Neural progenitor cell (in vitro differentiated cells): ENCODE measurements at regions not wholly inside any gene's neighbourhood (a gene's known extent, or its start where the extent isn't known, plus 50 kb on each side); places are given as distances from the start of the nearest gene placed in this dataset.
A peak's percentile ranks its signal among the peaks of the same experiment; 100 is the strongest.
"Not testable (repeated sequence)": the region's sequence is repeated elsewhere in the genome, so short reads cannot be mapped to it uniquely, and the experiment has no call there.

Experiments
- DNase-seq: peaks from one replicate; pipeline ENCODE4 v3.0.0-alpha.2; 2016; ENCODE audit warnings: low spot score
- H2AFZ ChIP-seq: fragments of 200-600 bp; sonication (generic); replicated peaks from 2 replicates; pipeline ENCODE4 v1.6.1; 2016; ENCODE audit warnings: antibody characterized with exemption
- H3F3A ChIP-seq: fragments of 200-600 bp; sonication (generic); 2 replicates; pipeline ENCODE4 v1.6.1; 2016; ENCODE audit warnings: antibody characterized with exemption, low read depth
- H3K27ac ChIP-seq: fragments of 200-600 bp; sonication (generic); 2 replicates; pipeline ENCODE4 v1.5.1; 2016; ENCODE audit warnings: mild to moderate bottlenecking
- H3K27me3 ChIP-seq: fragments of 200-600 bp; sonication (generic); 2 replicates; pipeline ENCODE4 v1.6.1; 2016; ENCODE audit warnings: mild to moderate bottlenecking, moderate library complexity
- H3K36me3 ChIP-seq: fragments of 200-600 bp; sonication (generic); 2 replicates; pipeline ENCODE4 v1.5.1; 2016
- H3K4me1 ChIP-seq: fragments of 200-600 bp; sonication (generic); 2 replicates; pipeline ENCODE4 v1.6.1; 2016; ENCODE audit warnings: mixed run types
- H3K4me2 ChIP-seq: fragments of 200-600 bp; sonication (generic); 2 replicates; pipeline ENCODE4 v1.6.1; 2016
- H3K4me3 ChIP-seq: fragments of 200-600 bp; sonication (generic); 2 replicates; pipeline ENCODE4 v1.5.1; 2016
- H3K79me2 ChIP-seq: fragments of 200-600 bp; sonication (generic); 2 replicates; pipeline ENCODE4 v1.6.1; 2016; ENCODE audit warnings: low read depth
- H3K9ac ChIP-seq: fragments of 200-600 bp; sonication (generic); 2 replicates; pipeline ENCODE4 v1.6.1; 2016
- H3K9me3 ChIP-seq: fragments of 200-600 bp; sonication (generic); 2 replicates; pipeline ENCODE4 v1.5.1; 2016; ENCODE audit warnings: low read depth
- H4K20me1 ChIP-seq: fragments of 200-600 bp; sonication (generic); 2 replicates; pipeline ENCODE4 v1.6.1; 2016; ENCODE audit warnings: low read depth
- H3K27ac Mint-ChIP-seq: 3 replicates; pipeline ENCODE4 v1.8.0; 2021; ENCODE audit warnings: mixed read lengths
- H3K27me3 Mint-ChIP-seq: 2 replicates; pipeline ENCODE4 v1.8.0; 2022; ENCODE audit warnings: low read depth, mild to moderate bottlenecking, inconsistent platforms, moderate library complexity, mixed read lengths; ENCODE audit not compliant: insufficient read depth
- H3K36me3 Mint-ChIP-seq: 3 replicates; pipeline ENCODE4 v1.8.0; 2021; ENCODE audit warnings: mixed read lengths
- H3K4me1 Mint-ChIP-seq: 3 replicates; pipeline ENCODE4 v1.8.0; 2021; ENCODE audit warnings: mixed read lengths
- H3K4me3 Mint-ChIP-seq: 3 replicates; pipeline ENCODE4 v1.8.0; 2021; ENCODE audit warnings: mild to moderate bottlenecking, moderate library complexity, mixed read lengths
- H3K9me3 Mint-ChIP-seq: 3 replicates; pipeline ENCODE4 v1.8.0; 2020; ENCODE audit warnings: mixed read lengths
- CTCF ChIP-seq: fragments of 200-600 bp; sonication (generic); IDR thresholded peaks from 2 replicates; pipeline ENCODE4 v1.5.1; 2017; ENCODE audit warnings: antibody characterized with exemption, mild to moderate bottlenecking
- EZH2 ChIP-seq: fragments of 200-600 bp; sonication (generic); IDR thresholded peaks from 2 replicates; pipeline ENCODE4 v1.6.1; 2017; ENCODE audit warnings: antibody characterized with exemption, mild to moderate bottlenecking, moderate library complexity
- EZH2phosphoT487 ChIP-seq: fragments of 200-600 bp; sonication (generic); IDR thresholded peaks from 2 replicates; pipeline ENCODE4 v1.6.1; 2017; ENCODE audit warnings: antibody characterized with exemption

DNA sequence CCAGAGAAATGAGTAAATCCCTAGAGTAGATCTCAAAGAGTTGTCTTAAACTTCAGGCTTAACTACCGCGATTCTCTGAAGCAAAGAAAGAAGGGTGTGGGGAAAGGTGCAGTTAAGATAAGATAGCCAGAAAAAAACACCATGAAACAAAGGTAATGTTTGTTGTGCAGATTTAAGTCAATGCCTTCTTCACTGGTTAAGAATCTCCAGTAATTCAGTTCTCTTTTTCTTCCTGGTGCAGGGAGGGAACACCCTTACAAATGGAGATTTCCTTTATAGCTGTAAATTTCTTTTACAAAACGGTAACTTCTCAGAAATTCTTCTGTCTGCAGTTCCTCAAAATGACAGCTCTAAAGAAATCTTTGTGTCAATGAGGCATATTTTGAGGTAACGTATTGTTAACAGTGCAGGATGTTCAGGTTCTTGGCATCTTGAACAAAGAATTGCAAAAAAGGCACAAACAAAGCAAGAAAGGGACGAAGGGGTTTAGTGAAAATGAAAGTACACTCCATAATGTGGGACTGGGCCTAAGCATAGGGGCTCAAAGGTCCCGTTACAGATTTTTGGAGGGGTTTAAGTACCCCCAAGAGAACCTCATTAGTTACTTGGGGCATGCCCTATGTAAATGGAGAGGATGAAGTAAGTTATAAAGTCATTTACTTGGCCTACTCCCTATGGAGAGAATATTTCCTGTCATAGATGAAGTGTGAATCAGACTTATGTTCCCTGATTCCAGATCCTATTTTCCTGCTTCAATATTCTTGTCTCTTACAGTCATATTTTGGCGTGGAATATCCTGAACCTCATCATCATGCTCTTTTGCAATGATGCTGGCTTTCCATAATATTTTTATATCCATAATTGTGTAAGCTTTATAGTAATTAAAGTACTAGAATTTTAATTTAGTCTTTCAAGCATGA, 492.0 kb downstream of the PCDH11X start:
- no peaks in the 10 kb centered on the region for H3K4me1 Mint-ChIP-seq
- DNase-seq, result no peak
- Histone ChIP-seq H3K27me3 (no peaks in the 10 kb centered on the region), H3K4me2 (peak overlapping the region; percentile 11), H3K4me1 (peaks cover 11% of the 10 kb centered on the region), H3F3A (peaks cover 10% of the 10 kb centered on the region), H2AFZ (peak overlapping the region; percentile 73), H3K9me3 (no peaks in the 10 kb centered on the region), H3K79me2 (no peaks in the 10 kb centered on the region), H3K4me3 (no peak overlapping the region), H3K9ac (no peak overlapping the region), H3K27ac (no peak overlapping the region), H3K36me3 (no peaks in the 10 kb centered on the region), H4K20me1 (no peaks in the 10 kb centered on the region)
- peaks cover 2% of the 10 kb centered on the region for H3K9me3 Mint-ChIP-seq
- no peaks in the 10 kb centered on the region for H3K36me3 Mint-ChIP-seq
- no peak overlapping the region for H3K4me3 Mint-ChIP-seq
- no peaks in the 10 kb centered on the region for H3K27me3 Mint-ChIP-seq
- TF ChIP-seq EZH2, result no peak
- TF ChIP-seq EZH2phosphoT487, result no peak
- no peak for TF ChIP-seq CTCF
- no peak overlapping the region for H3K27ac Mint-ChIP-seq

DNA sequence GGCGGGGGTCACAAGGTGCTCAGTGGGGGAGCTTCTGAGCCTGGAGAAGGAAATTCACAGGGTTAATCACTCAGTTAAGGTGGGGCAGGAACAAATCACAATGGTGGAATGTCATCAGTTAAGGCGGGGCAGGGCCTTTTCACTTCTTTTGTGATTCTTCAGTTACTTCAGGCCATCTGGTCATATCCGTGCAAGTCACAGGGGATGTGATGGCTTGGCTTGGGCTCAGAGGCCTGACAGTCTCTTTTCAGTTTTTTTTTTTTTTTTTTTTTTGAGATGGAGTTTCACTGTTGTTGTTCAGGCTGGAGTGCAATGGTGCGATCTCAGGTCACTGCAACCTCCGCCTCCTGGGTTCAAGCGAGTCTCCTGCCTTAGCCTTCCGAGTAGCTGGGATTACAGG, 499.4 kb downstream of the PCDH11X start:
- not testable (repeated sequence) for H3K4me3 ChIP-seq, H3K4me2 ChIP-seq, H3K27me3 ChIP-seq, H3K36me3 ChIP-seq, H3K36me3 Mint-ChIP-seq, H3K27me3 Mint-ChIP-seq, H3K4me1 Mint-ChIP-seq, H3K4me1 ChIP-seq, H2AFZ ChIP-seq, H3K9me3 ChIP-seq, H3K27ac ChIP-seq, H3K27ac Mint-ChIP-seq, H3K9me3 Mint-ChIP-seq, H3K79me2 ChIP-seq, DNase-seq, H3F3A ChIP-seq, H3K4me3 Mint-ChIP-seq, H4K20me1 ChIP-seq, H3K9ac ChIP-seq

DNA sequence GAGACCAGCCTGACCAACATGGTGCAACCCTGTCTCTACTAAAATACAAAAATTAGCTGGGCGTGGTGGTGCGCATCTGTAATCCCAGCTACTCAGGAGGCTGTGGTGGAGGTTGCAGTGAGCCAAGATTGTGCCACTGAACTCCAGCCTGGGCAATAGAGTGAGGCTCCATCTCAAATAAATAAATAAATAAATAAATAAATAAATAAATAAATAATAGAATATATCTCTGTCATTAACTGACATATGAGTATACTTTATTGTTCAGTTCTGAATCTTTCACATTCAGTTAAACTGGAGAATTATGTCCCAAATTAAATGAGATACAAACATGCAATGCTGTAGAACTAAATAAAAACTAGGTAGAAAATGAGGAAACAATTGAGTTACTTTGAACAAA, 501.2 kb downstream of the PCDH11X start:
- H3K4me3 ChIP-seq, DNase-seq, H3K9ac ChIP-seq, H3K27me3 Mint-ChIP-seq, H3K27ac ChIP-seq, H3K4me1 Mint-ChIP-seq, H4K20me1 ChIP-seq, H3K27ac Mint-ChIP-seq, H3K4me2 ChIP-seq, H3K9me3 ChIP-seq, H3F3A ChIP-seq, H3K27me3 ChIP-seq, H3K4me1 ChIP-seq, H3K9me3 Mint-ChIP-seq, H3K36me3 Mint-ChIP-seq, H2AFZ ChIP-seq, H3K79me2 ChIP-seq, H3K4me3 Mint-ChIP-seq, H3K36me3 ChIP-seq: not testable (repeated sequence)

DNA sequence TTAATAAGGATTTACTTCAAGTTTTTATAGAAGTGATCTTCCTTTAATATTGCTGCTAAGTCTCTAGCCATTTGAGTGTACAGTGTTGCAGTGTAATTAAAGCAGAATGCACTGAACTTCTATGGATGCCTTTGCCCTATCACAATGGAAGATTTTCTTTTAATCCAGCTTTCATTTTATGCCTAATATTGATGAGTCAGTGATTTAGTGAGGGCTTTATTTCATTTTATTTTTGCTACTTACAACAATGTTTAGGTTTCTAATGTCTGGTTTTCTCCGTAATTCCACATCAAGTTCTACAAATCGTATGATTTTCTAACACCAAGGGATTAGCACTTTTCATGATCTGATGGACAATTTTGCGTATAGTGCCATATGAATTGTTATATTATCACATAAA, 504.1 kb downstream of the PCDH11X start:
- Mint-ChIP-seq H3K4me3 (no peak overlapping the region), H3K36me3 (no peaks in the 10 kb centered on the region), H3K9me3 (peaks cover 1% of the 10 kb centered on the region), H3K27me3 (no peaks in the 10 kb centered on the region), H3K4me1 (no peaks in the 10 kb centered on the region), H3K27ac (no peak overlapping the region)
- Histone ChIP-seq H3K4me1 (no peaks in the 10 kb centered on the region), H3K4me2 (no peak overlapping the region), H3K4me3 (no peak overlapping the region), H4K20me1 (no peaks in the 10 kb centered on the region), H2AFZ (no peak overlapping the region), H3K79me2 (no peaks in the 10 kb centered on the region), H3K27ac (no peak overlapping the region), H3K27me3 (no peaks in the 10 kb centered on the region), H3K9me3 (no peaks in the 10 kb centered on the region), H3K36me3 (no peaks in the 10 kb centered on the region), H3K9ac (no peak overlapping the region), H3F3A (no peaks in the 10 kb centered on the region)
- no peak for DNase-seq
- TF ChIP-seq EZH2phosphoT487, result no peak
- no peak for TF ChIP-seq EZH2
- no peak for TF ChIP-seq CTCF

GRCh38 chrX:92298067-92298466, 518.9 kb downstream of the PCDH11X start:
- DNase-seq, H3K27me3 ChIP-seq, H3K27ac Mint-ChIP-seq, H3K9ac ChIP-seq, H3K9me3 ChIP-seq, H2AFZ ChIP-seq, H3K4me1 ChIP-seq, H3K4me3 ChIP-seq, H3F3A ChIP-seq, H3K4me1 Mint-ChIP-seq, H3K36me3 Mint-ChIP-seq, H3K4me3 Mint-ChIP-seq, H3K4me2 ChIP-seq, H3K27ac ChIP-seq, H4K20me1 ChIP-seq, H3K27me3 Mint-ChIP-seq, H3K79me2 ChIP-seq, H3K9me3 Mint-ChIP-seq, H3K36me3 ChIP-seq: not testable (repeated sequence)

- not testable (repeated sequence) for H4K20me1 ChIP-seq, H3K9me3 ChIP-seq, H2AFZ ChIP-seq, H3K36me3 ChIP-seq, H3K4me1 ChIP-seq, H3F3A ChIP-seq, H3K27ac ChIP-seq, DNase-seq, H3K4me3 ChIP-seq, H3K4me1 Mint-ChIP-seq, H3K9me3 Mint-ChIP-seq, H3K36me3 Mint-ChIP-seq, H3K27ac Mint-ChIP-seq, H3K79me2 ChIP-seq, H3K27me3 Mint-ChIP-seq, H3K4me3 Mint-ChIP-seq, H3K27me3 ChIP-seq, H3K4me2 ChIP-seq, H3K9ac ChIP-seq
Measured at GRCh38 chrX:92333194-92333593, 554.0 kb downstream of the PCDH11X start.
